Esophagus squamous epithelium (tissue), 4 donors: ENCODE measurements at regions not wholly inside any gene's neighbourhood (a gene's known extent, or its start where the extent isn't known, plus 50 kb on each side); places are given as distances from the start of the nearest gene placed in this dataset.

Experiments
- POLR2A ChIP-seq, 4 donors: fragments of 450-650 bp; IDR thresholded peaks; one replicate each; pipeline ENCODE4 v1.6.1; 2017; ENCODE audit warnings: antibody characterized with exemption in 4 of 4, mild to moderate bottlenecking in 4 of 4, moderate library complexity in 3 of 4
- TF ChIP-seq, protein P1 (sequence below), 6 experiments: fragments of 450-650 bp in 4 of 6; fragments of 200-600 bp in 2 of 6; sonication (generic) in 2 of 6; IDR thresholded peaks; one replicate each; pipeline ENCODE4 v1.5.1; 2016 to 2019; ENCODE audit warnings: antibody characterized with exemption in 6 of 6, mild to moderate bottlenecking in 4 of 6, moderate library complexity in 4 of 6

DNA sequence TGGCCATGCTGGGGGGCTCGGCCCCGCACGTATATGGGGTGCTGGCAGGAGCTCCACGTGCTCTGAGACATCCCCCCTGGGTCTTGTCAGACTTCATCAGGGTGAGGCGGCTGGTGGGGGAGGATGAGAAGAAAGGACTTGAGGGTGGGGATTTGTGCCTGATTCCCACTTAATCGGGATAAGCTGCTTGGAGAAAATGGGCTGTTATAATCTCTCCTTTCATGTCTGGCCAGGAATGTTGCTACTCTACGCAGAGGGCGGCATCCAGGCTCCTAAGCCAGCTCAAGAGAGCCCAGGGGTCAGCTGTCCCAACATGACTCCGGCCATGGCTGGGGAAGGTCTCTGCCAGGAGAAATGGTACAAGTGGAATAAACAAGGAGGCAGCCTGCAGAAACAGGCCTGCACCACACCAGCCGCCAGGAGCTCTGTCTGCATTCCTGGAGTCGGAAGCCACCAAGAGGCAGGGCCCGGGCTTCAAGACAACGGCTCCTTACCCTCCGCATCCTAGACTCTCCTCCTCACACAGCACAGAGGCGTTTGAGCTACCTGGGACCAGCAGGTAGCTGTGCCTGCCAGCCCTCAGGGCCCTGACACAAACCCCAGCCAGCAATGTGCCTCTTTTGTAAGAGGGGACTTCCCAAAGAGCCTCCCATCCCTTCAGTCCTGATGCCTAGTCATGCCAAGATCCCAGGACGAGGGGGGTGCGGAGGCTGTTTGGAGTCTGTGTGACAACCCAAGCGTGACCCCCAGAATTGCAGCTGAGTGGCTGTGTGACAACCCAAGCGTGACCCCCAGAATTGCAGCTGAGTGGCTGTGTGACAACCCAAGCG, 195.8 kb upstream of the DIO3 start:
- no peak for TF ChIP-seq POLR2A (IDR thresholded peaks at IDR 0.05)
- TF ChIP-seq, protein P1, sequence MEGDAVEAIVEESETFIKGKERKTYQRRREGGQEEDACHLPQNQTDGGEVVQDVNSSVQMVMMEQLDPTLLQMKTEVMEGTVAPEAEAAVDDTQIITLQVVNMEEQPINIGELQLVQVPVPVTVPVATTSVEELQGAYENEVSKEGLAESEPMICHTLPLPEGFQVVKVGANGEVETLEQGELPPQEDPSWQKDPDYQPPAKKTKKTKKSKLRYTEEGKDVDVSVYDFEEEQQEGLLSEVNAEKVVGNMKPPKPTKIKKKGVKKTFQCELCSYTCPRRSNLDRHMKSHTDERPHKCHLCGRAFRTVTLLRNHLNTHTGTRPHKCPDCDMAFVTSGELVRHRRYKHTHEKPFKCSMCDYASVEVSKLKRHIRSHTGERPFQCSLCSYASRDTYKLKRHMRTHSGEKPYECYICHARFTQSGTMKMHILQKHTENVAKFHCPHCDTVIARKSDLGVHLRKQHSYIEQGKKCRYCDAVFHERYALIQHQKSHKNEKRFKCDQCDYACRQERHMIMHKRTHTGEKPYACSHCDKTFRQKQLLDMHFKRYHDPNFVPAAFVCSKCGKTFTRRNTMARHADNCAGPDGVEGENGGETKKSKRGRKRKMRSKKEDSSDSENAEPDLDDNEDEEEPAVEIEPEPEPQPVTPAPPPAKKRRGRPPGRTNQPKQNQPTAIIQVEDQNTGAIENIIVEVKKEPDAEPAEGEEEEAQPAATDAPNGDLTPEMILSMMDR (IDR thresholded peaks at IDR 0.05) = no peak
